H1 (cell line): ENCODE measurements at regions not wholly inside any gene's neighbourhood (a gene's known extent, or its start where the extent isn't known, plus 50 kb on each side); places are given as distances from the start of the nearest gene placed in this dataset.

ENCODE experiments used
- CTCF ChIA-PET: fragments of 300-600 bp; sonication (Branson Sonifier 250); formaldehyde crosslinking; loops from one replicate; lab custom pipeline; 2021; ENCODE audit not compliant: partially characterized antibody; lab: Charles Lee
- POLR2A ChIA-PET: fragments of 300-600 bp; sonication (Branson Sonifier 250); formaldehyde crosslinking; loops from one replicate; lab custom pipeline; 2021; ENCODE audit warnings: inconsistent platforms; ENCODE audit not compliant: partially characterized antibody; lab: Charles Lee
- DNase-seq, 2 experiments: peaks; one replicate each; pipeline versions ENCODE4 v3.0.0 to v3.0.0-alpha.2; 2010 to 2022; ENCODE audit warnings: low spot score in 2 of 2, low read depth in 1 of 2, mixed read lengths in 1 of 2
- FAIRE-seq: peaks from 2 replicates; lab custom pipeline; 2011; peaks lifted over from hg19 to GRCh38; lab: Jason Lieb, UNC
- H2AFZ ChIP-seq: 2 replicates; pipeline ENCODE4 v1.8.1; 2012; ENCODE audit warnings: low read length, inconsistent platforms
- H2AK5ac ChIP-seq: 2 replicates; pipeline ENCODE4 v1.6.1; 2013; ENCODE audit warnings: low read depth, low read length
- H2BK120ac ChIP-seq: replicated peaks from 2 replicates; pipeline ENCODE3; 2013; ENCODE audit warnings: low read depth, low read length, inconsistent platforms
- H2BK12ac ChIP-seq: 2 replicates; pipeline ENCODE4 v1.6.1; 2013; ENCODE audit warnings: low read depth, low read length
- H2BK15ac ChIP-seq: 2 replicates; pipeline ENCODE4 v1.6.1; 2013; ENCODE audit warnings: low read length
- H2BK20ac ChIP-seq: 2 replicates; pipeline ENCODE4 v1.6.1; 2013; ENCODE audit warnings: low read length
- H2BK5ac ChIP-seq: 2 replicates; pipeline ENCODE4 v1.6.1; 2013; ENCODE audit warnings: low read depth, low read length
- H3K14ac ChIP-seq: 2 replicates; pipeline ENCODE4 v1.6.1; 2013; ENCODE audit warnings: inconsistent platforms; ENCODE audit not compliant: insufficient read length
- H3K18ac ChIP-seq: 2 replicates; pipeline ENCODE4 v1.6.1; 2013; ENCODE audit warnings: low read length; ENCODE audit errors: extremely low read depth
- H3K23ac ChIP-seq: 2 replicates; pipeline ENCODE4 v1.6.1; 2013; ENCODE audit warnings: inconsistent platforms; ENCODE audit not compliant: insufficient read length
- H3K23me2 ChIP-seq: 2 replicates; pipeline ENCODE4 v1.6.1; 2013; ENCODE audit warnings: low read depth, low read length
- H3K27ac ChIP-seq: 2 replicates; pipeline ENCODE4 v1.6.1; 2011; ENCODE audit warnings: low read depth, low read length, inconsistent platforms
- H3K27me3 ChIP-seq, 4 experiments: replicated peaks in 1 of 4; 1 replicate in 1 of 4; 2 replicates in 3 of 4; pipeline versions ENCODE4 v1.6.1 to v1.8.1; 2011 to 2013; ENCODE audit warnings: low read length in 3 of 4, mild to moderate bottlenecking in 3 of 4, inconsistent platforms in 2 of 4, mixed read lengths in 2 of 4, moderate library complexity in 1 of 4; ENCODE audit not compliant: control insufficient read depth in 3 of 4, insufficient read depth in 3 of 4; ENCODE audit errors: extremely low read depth in 1 of 4
- H3K36me3 ChIP-seq, 4 experiments: 2 replicates each; pipeline versions ENCODE4 v1.6.1 to v1.8.1; 2011 to 2013; ENCODE audit warnings: mild to moderate bottlenecking in 4 of 4, low read length in 3 of 4, moderate library complexity in 2 of 4, control low read depth in 1 of 4, inconsistent platforms in 1 of 4; ENCODE audit not compliant: insufficient read depth in 4 of 4, control insufficient read depth in 2 of 4
- H3K4ac ChIP-seq: replicated peaks from 2 replicates; pipeline ENCODE3; 2013; ENCODE audit warnings: low read length, low read depth, mixed read lengths, inconsistent platforms; ENCODE audit not compliant: insufficient read length
- H3K4me1 ChIP-seq, 4 experiments: replicated peaks in 1 of 4; 1 replicate in 1 of 4; 2 replicates in 3 of 4; pipeline versions ENCODE4 v1.6.1 to v1.8.1; 2011 to 2013; ENCODE audit warnings: low read length in 3 of 4, inconsistent platforms in 2 of 4, mixed read lengths in 1 of 4; ENCODE audit not compliant: insufficient read depth in 4 of 4, control insufficient read depth in 3 of 4
- H3K4me2 ChIP-seq, 2 experiments: 2 replicates each; pipeline versions ENCODE4 v1.6.1 to v1.8.1; 2011 to 2013; ENCODE audit warnings: low read depth in 2 of 2, low read length in 2 of 2, control low read depth in 1 of 2, inconsistent platforms in 1 of 2, mild to moderate bottlenecking in 1 of 2; ENCODE audit not compliant: insufficient read depth in 1 of 2
- H3K4me3 ChIP-seq, 4 experiments: fragments of 200-600, 300-600 bp in 1 of 4; sonication (generic), shearing (Covaris generic), sonication (Bioruptor Twin) in 1 of 4; 2 replicates each; pipeline versions ENCODE4 v1.5.1 to v1.8.1; 2011 to 2016; ENCODE audit warnings: low read length in 4 of 4, low read depth in 3 of 4, control low read depth in 2 of 4, inconsistent platforms in 2 of 4, mild to moderate bottlenecking in 2 of 4, mixed read lengths in 1 of 4, moderate library complexity in 1 of 4; ENCODE audit not compliant: insufficient read depth in 2 of 4; ENCODE audit errors: extremely low read depth in 1 of 4
- H3K56ac ChIP-seq: replicated peaks from 2 replicates; pipeline ENCODE3; 2013; ENCODE audit warnings: low read depth, mild to moderate bottlenecking, mixed read lengths, low read length, inconsistent platforms; ENCODE audit not compliant: insufficient read length
- H3K79me1 ChIP-seq: 2 replicates; pipeline ENCODE4 v1.6.1; 2013; ENCODE audit warnings: low read depth, low read length, control low read depth
- H3K79me2 ChIP-seq, 2 experiments: 2 replicates each; pipeline versions ENCODE4 v1.6.1 to v1.8.1; 2012 to 2013; ENCODE audit warnings: low read length in 2 of 2, mild to moderate bottlenecking in 2 of 2, inconsistent platforms in 1 of 2; ENCODE audit not compliant: insufficient read depth in 2 of 2, control insufficient read depth in 1 of 2
- H3K9ac ChIP-seq, 4 experiments: replicated peaks in 1 of 4; 1 replicate in 1 of 4; 2 replicates in 3 of 4; pipeline versions ENCODE4 v1.6.1 to v1.8.1; 2011 to 2013; ENCODE audit warnings: low read depth in 3 of 4, low read length in 3 of 4, control low read depth in 2 of 4, mild to moderate bottlenecking in 2 of 4, moderate library complexity in 2 of 4, inconsistent platforms in 1 of 4; ENCODE audit errors: extremely low read depth in 1 of 4
- H3K9me3 ChIP-seq, 2 experiments: 2 replicates each; pipeline versions ENCODE4 v1.6.1 to v1.8.1; 2012 to 2013; ENCODE audit warnings: mild to moderate bottlenecking in 2 of 2, moderate library complexity in 2 of 2, control low read depth in 1 of 2, inconsistent platforms in 1 of 2, low read depth in 1 of 2, low read length in 1 of 2, mixed read lengths in 1 of 2; ENCODE audit not compliant: insufficient read depth in 2 of 2
- H4K20me1 ChIP-seq, 2 experiments: replicated peaks in 1 of 2; 2 replicates each; pipeline versions ENCODE3 to v1.8.1; 2011 to 2013; ENCODE audit warnings: inconsistent platforms in 2 of 2, low read length in 2 of 2, mild to moderate bottlenecking in 1 of 2; ENCODE audit not compliant: insufficient read depth in 2 of 2, control insufficient read depth in 1 of 2
- H4K5ac ChIP-seq: 2 replicates; pipeline ENCODE4 v1.6.1; 2013; ENCODE audit warnings: low read length, low read depth, mixed read lengths, inconsistent platforms; ENCODE audit not compliant: insufficient read length
- H4K8ac ChIP-seq: 2 replicates; pipeline ENCODE4 v1.8.0; 2013; ENCODE audit warnings: mild to moderate bottlenecking, moderate library complexity, low read length, inconsistent platforms; ENCODE audit not compliant: insufficient read depth; ENCODE audit errors: extremely low read depth
- H4K91ac ChIP-seq: replicated peaks from 2 replicates; pipeline ENCODE3; 2013; ENCODE audit warnings: low read length, mixed read lengths, inconsistent platforms; ENCODE audit not compliant: insufficient read length
- CBX5 ChIP-seq: fragments of 300-800, 300-1000 bp; sonication (generic); IDR thresholded peaks from 2 replicates; pipeline ENCODE4 v1.7.1; 2016; ENCODE audit warnings: antibody characterized with exemption, low read length, low read depth
- CBX8 ChIP-seq: fragments of 300-800, 300-1000 bp; sonication (generic); IDR thresholded peaks from 2 replicates; pipeline ENCODE4 v1.7.1; 2016; ENCODE audit warnings: low read depth, low read length, borderline replicate concordance
- CEBPB ChIP-seq: IDR thresholded peaks from 2 replicates; pipeline ENCODE4 v1.6.1; 2012; ENCODE audit warnings: low read depth, low read length
- CHD2 ChIP-seq: IDR thresholded peaks from 2 replicates; pipeline ENCODE4 v1.6.1; 2012; ENCODE audit warnings: low read length, improper control_type of control experiment
- E2F6 ChIP-seq: IDR thresholded peaks from 2 replicates; pipeline ENCODE4 v1.6.1; 2012; ENCODE audit warnings: inconsistent platforms
- FOSL1 ChIP-seq: IDR thresholded peaks from 2 replicates; pipeline ENCODE4 v1.6.1; 2011; ENCODE audit warnings: mild to moderate bottlenecking, low read depth, low read length, moderate library complexity; ENCODE audit not compliant: insufficient read depth
- GABPA ChIP-seq: IDR thresholded peaks from 2 replicates; pipeline ENCODE4 v1.6.1; 2011; ENCODE audit warnings: mild to moderate bottlenecking, low read length, moderate library complexity, borderline replicate concordance; ENCODE audit not compliant: insufficient read depth
- HDAC2 ChIP-seq, 2 experiments: fragments of 300-600 bp in 1 of 2; sonication (generic) in 1 of 2; IDR thresholded peaks; 2 replicates each; pipeline ENCODE4 v1.6.1; 2011 to 2012; ENCODE audit warnings: low read depth in 2 of 2, low read length in 2 of 2, mild to moderate bottlenecking in 2 of 2, moderate library complexity in 2 of 2, borderline replicate concordance in 1 of 2, inconsistent platforms in 1 of 2
- HDAC6 ChIP-seq: IDR thresholded peaks from one replicate; pipeline ENCODE4 v1.7.1; 2012; ENCODE audit warnings: low read depth, mild to moderate bottlenecking, inconsistent platforms, low read length, moderate library complexity
- KDM5A ChIP-seq: fragments of 200-600 bp; IDR thresholded peaks from 2 replicates; pipeline ENCODE4 v1.7.1; 2012; ENCODE audit warnings: mild to moderate bottlenecking, low read length, inconsistent platforms, mixed read lengths
- NANOG ChIP-seq: IDR thresholded peaks from 2 replicates; pipeline ENCODE4 v1.6.1; 2011; ENCODE audit warnings: low read length, low read depth, mild to moderate bottlenecking, inconsistent platforms; ENCODE audit not compliant: insufficient read depth, poor library complexity, severe bottlenecking
- POLR2A ChIP-seq, 2 experiments: IDR thresholded peaks; 1 replicate in 1 of 2; 2 replicates in 1 of 2; pipeline ENCODE4 v1.6.1; 2011; ENCODE audit warnings: low read depth in 2 of 2, low read length in 2 of 2, mild to moderate bottlenecking in 2 of 2; ENCODE audit errors: control extremely low read depth in 1 of 2
- POU5F1 ChIP-seq: IDR thresholded peaks from 2 replicates; pipeline ENCODE4 v1.6.1; 2011; ENCODE audit warnings: low read depth, mild to moderate bottlenecking, low read length, moderate library complexity
- TAF1 ChIP-seq: IDR thresholded peaks from 2 replicates; pipeline ENCODE4 v1.6.1; 2011; ENCODE audit warnings: mild to moderate bottlenecking, low read depth, low read length
- TBP ChIP-seq: IDR thresholded peaks from 2 replicates; pipeline ENCODE4 v1.6.1; 2011; ENCODE audit warnings: low read depth, low read length, improper control_type of control experiment
- WGBS, 2 experiments: shearing (Covaris generic) in 1 of 2; methylation state at CpG; one replicate each; pipeline versions ENCODE4 v1.1.6 to v1.1.7; 2013 to 2015; ENCODE audit warnings: low lambda C conversion rate in 2 of 2, mixed read lengths in 2 of 2, inconsistent platforms in 1 of 2, low coverage in 1 of 2, missing lambda C conversion rate in 1 of 2; ENCODE audit not compliant: insufficient replicate concordance in 2 of 2, insufficient coverage in 1 of 2, insufficient read length in 1 of 2; ENCODE audit errors: extremely low coverage in 1 of 2, missing lambda C conversion rate in 1 of 2; 5-methylcytosine and 5-hydroxymethylcytosine counted together

GRCh38 chr2:66853585-66853984 lies 418.7 kb downstream of the MEIS1 start:
- Histone ChIP-seq H3K4ac (no peak overlapping the region), H3K4me3 (no peak overlapping the region), H2BK120ac (no peak overlapping the region), H2BK12ac (no peak overlapping the region), H3K4me1 (peaks cover 0 to 2% (median 0%) of the 10 kb centered on the region in 4 experiments; a peak in 2 of 7 replicates), H2AFZ (0 out of 2 replicates have a peak overlapping the region, but pooled peaks have one; percentile 15), H3K18ac (no peak overlapping the region), H3K9me3 (no peaks in the 10 kb centered on the region), H4K5ac (no peak overlapping the region), H4K8ac (no peak overlapping the region), H3K23ac (no peak overlapping the region), H3K4me2 (no peak overlapping the region), H3K56ac (no peak overlapping the region), H3K27ac (no peak overlapping the region), H4K20me1 (no peaks in the 10 kb centered on the region), H2BK5ac (no peak overlapping the region), H2AK5ac (no peak overlapping the region), H2BK20ac (no peak overlapping the region), H3K79me1 (no peaks in the 10 kb centered on the region), H3K79me2 (no peaks in the 10 kb centered on the region), H3K14ac (no peak overlapping the region), H2BK15ac (no peak overlapping the region), H3K23me2 (no peaks in the 10 kb centered on the region), H3K36me3 (no peaks in the 10 kb centered on the region), H3K9ac (no peak overlapping the region), H3K27me3 (no peaks in the 10 kb centered on the region), H4K91ac (no peak overlapping the region)
- ChIA-PET CTCF (interaction anchor here (0.7 to 1.0 kb wide), 2 partner anchors 10 to 33 kb away, joined by 3 read pairs; no protein-coding TSS in a partner anchor), POLR2A (no interaction called here)
- DNase-seq (no peak), FAIRE-seq (no peak)
- 91% methylated on average over 6 of the region's 6 CpGs; no CpG with 5 or more reads in 1 of the 2 experiments for WGBS, 2 experiments
- TF ChIP-seq CEBPB (no peak), POLR2A (IDR thresholded peaks at IDR 0.05; ENCODE audit: control extremely low read depth in 1 of 2, low read depth in 2 of 2, low read length in 2 of 2) (no peak), HDAC2 (IDR thresholded peaks at IDR 0.05; ENCODE audit: borderline replicate concordance in 1 of 2, low read depth in 2 of 2, low read length in 2 of 2) (no peak), CBX8 (no peak), GABPA (no peak), NANOG (no peak), TBP (no peak), FOSL1 (no peak), KDM5A (no peak), TAF1 (no peak), E2F6 (no peak), HDAC6 (no peak), CHD2 (no peak), POU5F1 (no peak), CBX5 (no peak)
